MG63 (cell line): ENCODE measurements at regions not wholly inside any gene's neighbourhood (a gene's known extent, or its start where the extent isn't known, plus 50 kb on each side); places are given as distances from the start of the nearest gene placed in this dataset.
"Not testable (repeated sequence)": the region's sequence is repeated elsewhere in the genome, so short reads cannot be mapped to it uniquely, and the experiment has no call there.

ENCODE experiments used
- DNase-seq: peaks from one replicate; pipeline ENCODE4 v3.0.0-alpha.2; 2020
- H3K27me3 ChIP-seq: fragments of 250-450 bp; sonication (Bioruptor Pico); 2 replicates; pipeline ENCODE4 v1.5.1; 2020; ENCODE audit warnings: mild to moderate bottlenecking, moderate library complexity
- H3K36me3 ChIP-seq: fragments of 250-450 bp; sonication (Bioruptor Pico); 2 replicates; pipeline ENCODE4 v1.5.1; 2020; ENCODE audit warnings: mild to moderate bottlenecking, moderate library complexity
- H3K4me3 ChIP-seq: fragments of 250-450 bp; sonication (Bioruptor Pico); 2 replicates; pipeline ENCODE4 v1.5.1; 2020; ENCODE audit warnings: mild to moderate bottlenecking, moderate library complexity
- H3K9me3 ChIP-seq: fragments of 250-450 bp; sonication (Bioruptor Pico); 2 replicates; pipeline ENCODE4 v1.5.1; 2020; ENCODE audit warnings: mild to moderate bottlenecking, moderate library complexity

- no peaks in the 10 kb centered on the region for H3K36me3 ChIP-seq
- H3K27me3 ChIP-seq, result no peaks in the 10 kb centered on the region
- no peak overlapping the region for H3K4me3 ChIP-seq
- no peaks in the 10 kb centered on the region for H3K9me3 ChIP-seq
- no peak for DNase-seq
These were observed 237.3 kb downstream of the S1PR1 start for GRCh38 chr1:101474039-101474665.

GRCh38 chr1:101476541-101476940, 239.7 kb downstream of the S1PR1 start:
- Histone ChIP-seq H3K27me3 (no peaks in the 10 kb centered on the region), H3K36me3 (no peaks in the 10 kb centered on the region), H3K4me3 (no peak overlapping the region), H3K9me3 (no peaks in the 10 kb centered on the region)
- no peak for DNase-seq

GRCh38 chr1:101479945-101480344, 243.1 kb downstream of the S1PR1 start:
- Histone ChIP-seq H3K4me3 (no peak overlapping the region), H3K9me3 (no peaks in the 10 kb centered on the region), H3K27me3 (no peaks in the 10 kb centered on the region), H3K36me3 (no peaks in the 10 kb centered on the region)
- no peak for DNase-seq

- Histone ChIP-seq H3K36me3 (no peaks in the 10 kb centered on the region), H3K27me3 (no peaks in the 10 kb centered on the region), H3K9me3 (no peaks in the 10 kb centered on the region), H3K4me3 (no peak overlapping the region)
- DNase-seq, result no peak
These were observed 245.5 kb downstream of the S1PR1 start for GRCh38 chr1:101482306-101482705.

GRCh38 chr1:101483982-101484688, 247.3 kb downstream of the S1PR1 start:
- Histone ChIP-seq H3K36me3 (no peaks in the 10 kb centered on the region), H3K9me3 (no peaks in the 10 kb centered on the region), H3K27me3 (no peaks in the 10 kb centered on the region), H3K4me3 (no peak overlapping the region)
- no peak for DNase-seq

- H3K27me3 ChIP-seq, result no peaks in the 10 kb centered on the region
- no peaks in the 10 kb centered on the region for H3K9me3 ChIP-seq
- no peak for DNase-seq
- no peak overlapping the region for H3K4me3 ChIP-seq
- no peaks in the 10 kb centered on the region for H3K36me3 ChIP-seq
These were observed 248.0 kb downstream of the S1PR1 start for GRCh38 chr1:101484689-101485338.

- no peak for DNase-seq
- H3K36me3 ChIP-seq, result no peaks in the 10 kb centered on the region
- H3K9me3 ChIP-seq, result no peaks in the 10 kb centered on the region
- no peaks in the 10 kb centered on the region for H3K27me3 ChIP-seq
- H3K4me3 ChIP-seq, result no peak overlapping the region
These were observed 248.9 kb downstream of the S1PR1 start for GRCh38 chr1:101485712-101486111.

GRCh38 chr1:101492144-101492543, 255.3 kb downstream of the S1PR1 start:
- not testable (repeated sequence) for DNase-seq, H3K4me3 ChIP-seq, H3K27me3 ChIP-seq, H3K9me3 ChIP-seq, H3K36me3 ChIP-seq

GRCh38 chr1:101493920-101494319, 257.1 kb downstream of the S1PR1 start:
- H3K9me3 ChIP-seq, H3K36me3 ChIP-seq, H3K4me3 ChIP-seq, DNase-seq, H3K27me3 ChIP-seq: not testable (repeated sequence)

GRCh38 chr1:101496109-101496508, 259.3 kb downstream of the S1PR1 start:
- no peaks in the 10 kb centered on the region for H3K36me3 ChIP-seq
- no peak for DNase-seq
- no peak overlapping the region for H3K4me3 ChIP-seq
- H3K9me3 ChIP-seq, result no peaks in the 10 kb centered on the region
- no peaks in the 10 kb centered on the region for H3K27me3 ChIP-seq

GRCh38 chr1:101497881-101498559, 261.2 kb downstream of the S1PR1 start:
- Histone ChIP-seq H3K4me3 (no peak overlapping the region), H3K9me3 (no peaks in the 10 kb centered on the region), H3K36me3 (no peaks in the 10 kb centered on the region), H3K27me3 (no peaks in the 10 kb centered on the region)
- DNase-seq, result no peak

- not testable (repeated sequence) for H3K36me3 ChIP-seq, DNase-seq, H3K27me3 ChIP-seq, H3K9me3 ChIP-seq, H3K4me3 ChIP-seq
These were observed 267.3 kb downstream of the S1PR1 start for GRCh38 chr1:101504106-101504505.

GRCh38 chr1:101505240-101505639, 268.4 kb downstream of the S1PR1 start:
- H3K4me3 ChIP-seq, H3K36me3 ChIP-seq, DNase-seq, H3K9me3 ChIP-seq, H3K27me3 ChIP-seq: not testable (repeated sequence)

- DNase-seq, result no peak
- H3K27me3 ChIP-seq, result no peaks in the 10 kb centered on the region
These were observed 269.8 kb downstream of the S1PR1 start for GRCh38 chr1:101506541-101507164.

GRCh38 chr1:101507547-101507971, 270.7 kb downstream of the S1PR1 start:
- DNase-seq, result no peak
- no peak overlapping the region for H3K4me3 ChIP-seq
- no peaks in the 10 kb centered on the region for H3K9me3 ChIP-seq
- H3K36me3 ChIP-seq, result no peaks in the 10 kb centered on the region
- no peaks in the 10 kb centered on the region for H3K27me3 ChIP-seq

More at GRCh38 chr1:101506541-101507164, 269.8 kb downstream of the S1PR1 start:
- no peaks in the 10 kb centered on the region for H3K36me3 ChIP-seq
- no peaks in the 10 kb centered on the region for H3K9me3 ChIP-seq
- H3K4me3 ChIP-seq, result no peak overlapping the region

GRCh38 chr1:101508913-101509312, 272.1 kb downstream of the S1PR1 start:
- no peaks in the 10 kb centered on the region for H3K27me3 ChIP-seq

GRCh38 chr1:101509370-101509769, 272.6 kb downstream of the S1PR1 start:
- H3K27me3 ChIP-seq, result no peaks in the 10 kb centered on the region
- DNase-seq, result no peak
- no peaks in the 10 kb centered on the region for H3K9me3 ChIP-seq
- no peak overlapping the region for H3K4me3 ChIP-seq
- H3K36me3 ChIP-seq, result no peaks in the 10 kb centered on the region

More at GRCh38 chr1:101508913-101509312, 272.1 kb downstream of the S1PR1 start:
- no peak for DNase-seq
- Histone ChIP-seq H3K36me3 (no peaks in the 10 kb centered on the region), H3K9me3 (no peaks in the 10 kb centered on the region), H3K4me3 (no peak overlapping the region)
